Right renal cortex interstitium (tissue), 3 donors: ENCODE measurements at regions not wholly inside any gene's neighbourhood (a gene's known extent, or its start where the extent isn't known, plus 50 kb on each side); places are given as distances from the start of the nearest gene placed in this dataset.
"Not testable (repeated sequence)": the region's sequence is repeated elsewhere in the genome, so short reads cannot be mapped to it uniquely, and the experiment has no call there.

ENCODE experiments used
- DNase-seq, 3 donors: peaks; one replicate each; pipeline ENCODE4 v3.0.0-alpha.2; 2013; ENCODE audit warnings: low read depth in 3 of 3, low spot score in 2 of 3

DNA sequence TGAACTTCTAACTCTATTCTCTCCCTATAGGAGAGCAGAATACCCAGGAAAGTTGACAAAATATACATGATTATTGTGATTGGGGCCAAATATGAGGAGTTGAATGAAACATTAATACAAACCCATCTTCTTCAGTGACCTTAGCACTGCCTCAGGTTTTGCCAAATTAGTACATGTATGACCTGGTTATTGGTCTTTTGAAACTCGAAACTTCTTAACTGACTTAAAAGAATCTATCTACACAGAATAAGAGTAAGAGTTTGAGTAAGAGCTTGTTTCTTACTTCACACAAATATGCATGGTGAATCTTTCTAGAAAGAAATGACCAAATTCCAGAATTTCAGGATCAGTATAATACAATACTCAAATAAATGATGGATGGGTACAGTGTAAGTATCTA lies 213.0 kb upstream of the GK2 start:
- DNase-seq = no peak

DNA sequence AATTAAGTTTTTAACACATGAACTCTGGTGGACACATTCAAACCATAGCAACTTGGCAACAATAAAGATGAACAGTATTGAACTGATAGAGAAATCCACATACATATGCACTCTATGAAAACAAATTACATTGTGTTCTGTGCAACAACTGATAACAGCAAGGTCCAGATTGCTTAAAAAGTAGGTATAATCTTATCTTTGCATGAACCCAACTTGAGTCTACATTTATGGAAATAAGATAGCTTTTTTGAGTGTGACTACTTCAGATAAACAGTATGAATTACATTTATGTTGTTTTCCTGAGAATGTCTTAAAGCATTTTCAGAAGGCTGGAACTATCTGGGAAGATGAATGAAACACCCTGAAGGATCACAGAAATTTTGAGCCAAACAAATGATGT lies 212.6 kb upstream of the GK2 start:
- DNase-seq = no peak

DNA sequence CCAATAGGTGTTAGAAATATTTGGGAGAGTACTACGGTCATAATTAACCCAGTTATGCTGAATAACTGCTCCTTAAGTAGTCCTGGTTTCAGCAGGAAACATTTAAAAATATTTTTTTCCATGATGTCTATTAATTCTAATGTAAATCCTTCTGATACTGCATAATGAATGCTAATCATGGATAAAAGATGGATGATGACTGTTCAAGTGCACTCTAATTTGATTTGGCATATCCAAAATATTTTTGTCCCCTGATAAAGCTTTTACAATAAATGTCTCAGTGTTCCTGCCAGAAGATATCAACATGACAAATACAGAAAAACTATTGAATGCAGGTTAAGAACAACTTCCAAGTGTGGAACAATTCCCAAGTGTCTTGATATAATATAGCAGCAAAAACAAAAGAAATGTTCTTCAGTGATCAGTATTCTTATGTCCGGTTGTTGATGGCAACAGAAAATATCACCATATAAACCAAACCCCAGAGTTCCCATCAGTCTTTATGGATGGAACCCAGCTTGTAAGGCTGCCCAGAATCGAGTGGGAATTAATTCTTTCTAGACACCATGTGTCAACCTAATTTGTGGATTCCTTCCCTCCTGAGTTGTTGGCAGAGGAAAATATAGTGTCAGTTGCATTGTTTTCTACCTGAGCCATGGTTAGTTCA lies 205.4 kb upstream of the GK2 start:
- no peak for DNase-seq

DNA sequence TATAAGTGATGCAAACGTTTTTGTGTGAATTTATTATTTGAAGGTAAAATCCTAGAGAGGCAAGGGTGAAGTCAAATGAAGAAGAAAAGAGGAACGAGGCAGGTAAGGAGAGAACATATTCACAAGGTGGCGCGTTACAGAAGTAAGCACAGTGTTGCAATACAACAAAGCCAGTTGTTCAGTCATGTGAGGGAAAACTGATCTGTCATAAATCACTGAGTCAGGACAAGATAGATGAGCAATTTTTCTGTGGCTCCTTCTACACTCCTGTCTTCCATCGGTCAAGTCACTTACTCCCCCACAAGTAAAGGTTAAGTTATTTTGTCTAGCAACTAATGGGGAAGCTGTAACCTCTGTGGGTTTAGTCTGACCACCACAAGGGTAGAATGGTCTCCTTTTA lies 203.0 kb upstream of the GK2 start:
- DNase-seq = no peak

DNA sequence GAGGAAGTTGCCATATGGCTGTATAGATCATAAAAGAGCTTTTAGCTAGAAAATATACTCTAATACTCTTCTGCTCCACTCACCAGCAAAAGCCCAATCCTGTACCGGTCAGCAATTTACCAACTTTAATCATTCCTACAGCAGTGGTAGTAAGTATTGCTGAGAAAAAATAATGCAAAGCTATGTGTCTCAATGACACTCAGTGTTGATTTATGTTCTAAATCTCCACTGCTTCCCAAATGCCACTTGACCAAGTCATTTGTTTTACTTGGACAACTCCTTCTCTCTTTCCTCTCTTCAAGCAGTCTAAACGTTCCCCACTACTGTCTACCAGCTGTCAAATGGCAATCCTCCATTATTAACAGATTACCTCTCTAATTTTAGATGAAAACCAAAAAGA lies 201.8 kb upstream of the GK2 start:
- DNase-seq = no peak

DNA sequence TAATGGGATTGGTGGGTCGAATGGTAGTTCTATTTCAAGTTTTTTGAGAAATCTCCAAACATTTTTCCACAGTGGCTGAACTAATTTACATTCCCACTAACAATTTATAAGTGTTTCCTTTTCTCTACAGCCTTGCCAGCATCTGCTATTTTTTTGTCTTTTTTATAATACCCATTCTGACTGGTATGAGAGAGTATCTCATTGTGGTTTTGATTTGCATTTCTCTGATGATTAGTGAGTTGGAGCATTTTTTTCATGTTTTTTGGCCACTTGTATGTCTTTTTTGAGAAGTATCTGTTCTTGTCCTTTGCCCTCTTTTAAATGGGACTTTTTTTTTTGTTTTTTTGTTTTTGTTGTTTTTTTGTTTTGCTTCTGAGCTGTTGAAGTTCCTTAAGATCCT lies 200.0 kb upstream of the GK2 start:
- DNase-seq = no peak

DNA sequence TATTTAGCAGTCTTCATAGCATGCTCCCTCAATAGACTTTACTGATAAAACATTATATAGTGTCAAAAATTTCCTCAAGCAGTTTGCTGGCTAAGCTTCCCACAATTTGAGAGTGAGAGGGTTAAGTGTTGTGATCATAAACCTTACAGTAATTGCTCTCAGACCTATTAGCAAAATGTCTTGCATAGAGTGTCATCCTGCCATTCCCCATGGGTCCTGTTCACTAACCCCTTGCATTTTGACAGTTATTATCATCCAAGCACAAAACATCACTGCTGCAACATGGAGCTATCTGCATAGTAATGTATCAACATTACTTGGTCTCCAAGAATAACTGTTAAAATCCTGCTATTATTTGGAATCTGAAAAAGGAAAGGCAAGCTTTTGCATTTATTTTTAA lies 196.1 kb upstream of the GK2 start:
- DNase-seq = no peak

DNA sequence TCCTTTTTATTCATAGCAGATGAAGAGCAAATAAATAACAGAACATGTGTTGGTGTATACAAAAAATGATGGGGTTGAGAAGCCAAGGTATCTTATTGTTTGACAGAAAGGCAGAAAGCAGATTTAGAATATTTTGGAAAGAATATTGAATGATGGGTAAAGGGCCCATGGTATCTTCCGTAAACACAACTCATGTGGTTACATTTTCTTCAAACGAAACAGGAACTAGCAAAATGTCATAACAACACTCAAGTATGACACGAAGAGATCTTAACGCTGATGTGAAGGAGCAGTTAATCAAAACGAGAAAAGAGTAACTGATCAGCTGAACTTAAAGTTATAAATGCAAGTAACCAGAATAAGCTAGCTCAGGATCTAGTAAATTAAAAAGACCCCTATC lies 195.7 kb upstream of the GK2 start:
- DNase-seq = no peak

DNA sequence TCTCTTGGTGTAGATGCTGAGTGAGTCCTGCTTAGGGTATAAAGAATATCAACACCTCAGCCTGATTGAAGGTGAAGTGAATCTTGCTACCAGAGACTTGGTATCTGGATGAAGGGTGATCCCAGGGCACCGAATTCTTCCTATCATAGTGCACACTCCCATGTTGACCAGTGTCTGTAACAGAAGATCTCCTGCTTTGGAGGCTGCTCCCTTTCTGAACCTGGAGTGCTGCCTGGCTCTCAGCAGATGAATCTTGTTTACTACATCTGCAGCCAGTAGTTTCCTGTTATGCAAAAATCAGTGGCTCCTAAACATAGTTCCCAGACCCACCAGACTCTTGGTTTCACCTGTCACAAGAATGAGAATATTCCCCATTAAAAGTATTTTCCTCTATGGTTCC lies 191.7 kb upstream of the GK2 start:
- DNase-seq = no peak

DNA sequence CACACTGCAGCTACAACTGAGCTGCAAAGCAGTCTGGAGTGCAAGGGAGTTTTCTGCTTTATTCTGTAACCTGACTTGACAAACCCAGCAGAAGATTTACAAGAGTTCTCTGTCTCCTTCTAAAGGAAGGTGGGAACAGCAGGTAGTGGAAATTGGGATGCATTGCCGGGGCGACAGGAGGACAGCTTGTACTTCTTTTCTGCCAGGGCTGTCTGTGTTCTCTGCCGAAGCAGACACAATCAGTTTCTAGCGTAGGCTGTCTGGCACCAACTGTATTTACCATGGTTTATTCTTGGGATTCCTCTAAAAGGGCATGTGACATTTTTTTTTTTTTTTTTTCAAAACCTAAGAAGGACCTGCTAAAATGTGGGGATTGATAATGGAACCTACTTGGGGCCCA lies 190.8 kb upstream of the GK2 start:
- no peak for DNase-seq

DNA sequence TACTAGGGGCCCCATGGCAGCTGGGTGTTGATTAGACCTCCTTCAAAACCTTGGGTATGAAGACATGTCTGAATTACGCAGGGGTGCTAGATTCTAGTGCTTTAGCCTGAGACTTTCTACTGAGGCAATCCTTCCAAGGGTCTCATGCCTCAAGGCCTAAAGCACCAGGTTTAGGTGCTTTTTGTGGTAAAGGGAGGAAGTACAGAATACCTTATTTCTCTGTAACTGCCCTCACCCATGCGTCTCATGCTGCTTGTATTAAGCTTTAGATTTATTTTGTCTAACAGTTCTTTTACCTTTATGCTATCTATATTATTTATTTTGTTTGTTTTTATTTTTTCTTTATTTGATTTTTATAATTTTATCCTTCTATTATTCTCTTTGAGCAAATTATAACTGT lies 190.2 kb upstream of the GK2 start:
- no peak for DNase-seq

DNA sequence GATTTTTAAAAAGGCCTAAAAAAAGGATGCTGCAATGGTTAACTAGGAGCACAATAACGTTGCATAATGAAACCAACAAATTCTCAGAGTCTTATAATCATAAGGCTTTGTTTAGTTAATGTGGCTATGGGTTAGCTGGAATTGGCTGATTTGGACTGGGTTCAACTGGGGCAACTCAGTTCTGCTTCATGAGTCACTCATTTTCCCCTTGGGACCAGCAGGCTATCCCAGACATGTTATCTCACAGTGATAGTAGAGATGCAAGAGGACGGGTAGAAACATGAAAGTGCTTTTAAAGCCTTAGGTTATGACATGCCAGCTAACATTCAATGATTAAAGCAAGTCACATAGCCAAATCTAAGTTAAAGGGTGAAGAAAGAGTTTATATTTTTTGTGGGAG lies 189.2 kb upstream of the GK2 start:
- DNase-seq = no peak

DNA sequence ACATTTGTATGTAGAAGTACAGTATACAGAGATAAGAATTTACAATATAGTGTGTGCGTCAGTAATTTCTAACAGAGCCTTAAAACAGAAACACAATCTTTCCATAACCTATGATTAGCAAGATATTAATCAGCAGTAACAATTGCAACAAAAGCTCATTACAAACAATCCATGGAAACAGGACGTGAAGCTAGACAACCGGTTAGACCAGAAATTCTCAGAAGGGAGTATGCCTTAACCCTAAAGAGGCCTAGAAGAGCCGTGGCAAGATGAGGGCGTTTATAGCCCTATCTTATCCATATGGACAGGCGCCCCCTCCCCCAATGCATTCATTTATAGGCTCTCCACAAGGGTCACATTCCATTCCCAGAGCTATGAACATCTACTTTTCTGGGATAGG lies 184.2 kb upstream of the GK2 start:
- not testable (repeated sequence) for DNase-seq

DNA sequence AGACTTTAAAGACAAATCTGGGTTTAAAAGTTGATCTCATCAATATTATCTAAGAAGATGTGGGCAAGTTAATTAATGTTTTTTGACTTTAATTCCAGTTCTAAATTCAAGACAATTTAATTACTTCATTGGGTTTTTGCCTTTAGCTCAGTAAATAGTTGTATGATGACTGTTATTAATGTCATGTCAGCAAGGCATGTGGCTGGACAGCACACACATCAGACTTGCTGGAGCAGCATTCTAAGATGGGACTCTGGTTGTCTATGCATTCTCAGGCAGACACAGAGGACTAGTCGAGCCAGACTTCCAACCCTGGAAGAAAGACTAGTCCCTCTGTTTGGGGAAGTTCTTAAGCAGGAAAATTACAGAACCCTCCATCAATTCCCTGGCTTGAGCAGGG lies 180.7 kb upstream of the GK2 start:
- DNase-seq = no peak

DNA sequence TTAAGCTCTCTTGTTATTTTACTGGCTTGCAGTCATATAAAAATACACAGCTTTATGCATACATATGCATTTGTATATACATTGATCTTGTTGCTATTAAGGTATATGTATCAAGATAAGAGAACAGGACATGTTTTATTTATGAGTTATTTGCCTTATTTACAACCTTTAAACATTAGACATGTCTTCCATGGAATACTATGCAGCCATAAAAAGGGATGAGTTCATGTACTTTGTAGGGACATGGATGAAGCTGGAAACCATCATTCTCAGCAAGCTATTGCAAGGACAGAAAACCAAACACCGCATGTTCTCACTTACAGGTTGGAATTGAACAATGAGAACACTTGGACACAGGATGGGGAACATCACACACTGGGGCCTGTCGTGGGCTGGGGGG lies 179.2 kb upstream of the GK2 start:
- DNase-seq = not testable (repeated sequence)

DNA sequence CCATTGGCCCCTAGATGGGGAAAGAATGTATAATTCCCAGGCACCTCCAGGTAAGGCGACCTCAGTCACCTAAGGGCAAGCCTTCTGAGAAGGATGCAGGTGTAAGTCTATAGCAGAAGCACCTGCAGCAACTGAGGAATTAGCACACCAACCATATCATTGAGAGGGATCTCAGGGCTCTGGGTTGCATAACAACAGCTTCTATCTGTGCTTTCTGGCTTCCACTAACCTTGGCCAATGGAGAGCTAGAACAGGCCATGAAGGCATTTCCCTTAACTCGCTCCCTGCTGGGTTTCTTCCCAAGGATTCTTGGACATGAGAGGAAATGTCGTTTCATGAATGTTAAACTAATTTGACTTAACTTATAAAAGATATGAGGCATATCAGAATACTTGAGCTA lies 177.8 kb upstream of the GK2 start:
- DNase-seq = no peak

DNA sequence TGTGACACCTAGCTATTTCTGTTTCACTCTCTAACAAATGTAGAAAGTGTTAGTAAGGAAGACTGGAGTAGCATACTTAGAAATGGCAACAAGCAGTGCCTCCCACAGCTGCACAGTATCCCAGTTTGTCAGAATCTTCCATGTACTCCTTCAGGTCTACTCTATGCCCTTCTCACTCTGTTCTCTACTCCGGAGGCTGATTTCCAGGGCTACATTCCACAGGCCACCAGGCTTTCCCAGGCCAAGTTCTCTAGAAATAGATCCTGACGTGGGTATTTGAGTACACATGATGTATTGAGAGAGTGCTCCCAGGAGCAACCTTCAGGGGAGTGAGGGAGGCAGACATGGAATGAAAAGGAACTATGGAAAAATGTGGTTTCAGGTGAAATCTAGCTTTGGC lies 177.3 kb upstream of the GK2 start:
- no peak for DNase-seq

DNA sequence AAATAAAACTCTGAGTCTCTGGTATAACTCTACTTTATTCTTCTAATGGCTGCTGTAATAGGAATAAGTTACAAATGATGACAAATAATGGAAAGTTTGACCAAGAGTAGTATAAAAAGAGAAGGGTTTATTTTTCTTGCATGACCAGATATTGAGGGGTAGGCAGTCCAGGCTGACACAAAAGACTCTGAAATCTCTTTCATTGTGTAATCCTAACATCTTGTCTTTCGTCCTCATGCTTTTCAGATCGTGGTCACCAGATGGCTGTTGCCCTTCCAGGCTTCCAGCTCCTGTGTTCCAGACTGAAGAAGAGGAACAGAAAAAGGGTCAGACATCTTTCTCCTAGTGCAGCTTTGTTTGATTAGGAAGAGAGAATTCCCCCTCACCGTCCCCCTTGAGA lies 176.9 kb upstream of the GK2 start:
- DNase-seq = no peak

DNA sequence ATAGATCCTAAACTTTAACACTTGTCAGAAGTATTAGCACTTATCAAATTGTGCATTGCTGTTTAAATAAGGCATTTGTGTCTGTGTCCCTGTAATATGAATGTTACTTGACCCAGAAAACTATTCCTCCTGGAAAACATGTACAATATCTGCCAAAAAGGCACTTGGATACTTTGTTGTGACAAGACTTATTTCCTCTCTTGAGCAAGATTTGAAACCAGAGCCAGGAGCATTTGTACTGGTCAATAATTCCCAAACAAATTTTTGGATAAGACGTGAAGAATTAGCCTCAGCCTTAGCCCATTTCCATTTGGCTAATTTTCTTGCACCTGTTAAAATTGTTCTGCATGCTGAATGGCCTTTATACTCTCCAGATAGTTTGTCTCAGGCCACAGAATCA lies 176.3 kb upstream of the GK2 start:
- no peak for DNase-seq

DNA sequence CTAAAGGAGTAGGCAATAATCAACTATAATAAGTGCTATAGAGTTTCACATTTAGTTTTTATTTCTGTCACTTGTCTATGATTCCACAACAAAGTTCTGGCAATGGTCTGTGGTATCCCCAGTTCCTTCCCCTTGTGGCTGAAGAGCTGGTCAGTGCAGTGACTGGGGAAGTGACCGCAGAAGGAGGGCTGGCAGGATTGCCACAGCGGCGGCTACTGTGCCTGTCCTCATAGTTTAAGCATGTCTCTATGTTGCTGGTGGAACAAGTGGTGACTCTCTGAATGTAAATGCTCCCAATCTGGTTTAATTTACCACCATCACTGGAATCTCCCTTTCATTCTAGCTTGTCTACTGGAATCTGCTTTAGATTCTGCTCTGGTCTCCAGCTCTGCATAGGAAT lies 170.6 kb upstream of the GK2 start:
- DNase-seq = no peak

DNA sequence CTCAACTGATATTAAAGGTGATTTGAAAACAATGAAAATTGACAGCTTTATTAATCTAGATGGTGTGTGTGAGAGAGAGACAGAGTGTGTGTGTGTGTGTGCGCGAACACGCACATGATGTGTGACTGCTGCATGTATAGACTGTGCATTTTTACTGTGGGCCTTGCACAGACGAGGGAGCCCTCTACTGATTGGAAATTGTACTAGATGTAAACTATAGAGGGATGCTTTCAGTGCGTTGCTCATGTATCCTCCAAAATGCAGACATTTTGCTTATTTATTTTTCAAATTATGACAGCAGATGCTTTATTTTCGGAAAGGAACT lies 168.4 kb upstream of the GK2 start:
- DNase-seq = peak in 2 of 3 donors; percentile 6 to 23

DNA sequence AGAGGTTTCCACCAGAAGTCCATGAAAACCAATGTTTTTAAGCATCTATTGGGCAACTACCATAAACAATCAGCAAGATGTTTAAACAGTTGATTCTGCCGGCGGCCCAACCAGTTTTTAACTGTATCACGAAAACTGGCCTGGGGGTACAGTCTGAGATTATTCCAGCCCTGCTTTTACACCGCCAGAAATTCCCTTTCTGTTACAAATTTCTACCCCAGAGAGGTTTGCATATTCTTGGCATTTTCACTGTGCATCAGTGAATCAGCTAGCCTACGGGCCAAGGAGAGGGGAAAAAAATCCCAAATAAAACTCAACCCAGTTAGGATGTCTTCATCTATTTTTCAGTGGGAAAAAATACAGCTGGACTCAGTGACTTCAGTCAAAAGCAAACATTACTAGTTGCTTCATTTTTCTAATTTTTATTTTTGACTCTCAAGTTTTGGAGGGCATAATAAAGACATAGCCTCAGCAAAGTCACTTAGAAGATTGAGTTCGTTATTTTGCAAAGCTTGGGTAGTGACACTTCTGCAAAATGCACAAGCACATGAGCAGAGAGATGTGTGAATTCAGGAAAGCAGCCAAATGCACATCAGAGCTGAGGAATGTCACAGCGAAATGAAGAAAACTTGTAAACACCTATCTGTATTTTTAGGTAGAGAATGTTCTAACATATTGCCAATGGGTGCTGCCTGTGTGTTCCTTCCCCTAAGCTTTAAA lies 167.8 kb upstream of the GK2 start:
- DNase-seq = peak in 1 of 3 donors; percentile 10
